NCI-H146 treated with DMSO at 0.1 percent for 48 hours (cell line): ENCODE measurements at regions not wholly inside any gene's neighbourhood (a gene's known extent, or its start where the extent isn't known, plus 50 kb on each side); places are given as distances from the start of the nearest gene placed in this dataset.
A peak's percentile ranks its signal among the peaks of the same experiment; 100 is the strongest.

Experiments used
- DNase-seq: peaks from one replicate; lab custom pipeline; 2025; ENCODE audit not compliant: unreplicated experiment; lab: John Stamatoyannopoulos, UW

DNA sequence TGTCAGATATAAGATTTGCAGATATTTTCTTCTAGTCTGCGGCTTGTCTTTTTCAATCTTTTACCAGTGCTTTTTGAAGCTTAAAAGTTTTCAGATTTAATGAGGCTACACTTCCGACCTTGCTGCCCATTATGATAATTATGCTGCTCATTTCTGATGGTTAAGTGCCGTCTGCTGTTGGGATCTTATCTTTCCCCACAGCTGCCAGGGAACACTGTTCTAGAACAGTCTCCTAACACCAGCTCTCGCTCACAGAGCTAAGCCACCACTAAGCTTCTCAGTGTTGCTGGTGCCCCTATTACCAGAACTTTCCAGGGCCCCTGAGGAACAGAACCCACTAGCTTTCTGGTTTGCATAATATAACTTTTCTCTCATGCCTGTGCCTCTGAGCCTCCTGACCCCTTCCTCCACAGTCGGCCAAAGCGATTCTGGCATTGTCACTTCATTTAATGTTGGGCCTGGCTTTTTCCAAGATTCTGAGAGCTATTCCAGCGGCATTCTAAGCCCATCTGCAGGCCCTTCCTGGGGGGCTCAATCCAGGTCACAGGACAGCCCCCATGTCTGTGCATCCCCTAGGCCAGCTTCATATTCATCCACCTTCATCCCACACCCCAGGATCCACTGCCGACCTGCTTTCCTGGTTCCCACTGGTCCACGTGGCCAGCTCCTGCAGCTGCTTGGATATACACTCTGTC is 237.0 kb downstream of the PTPRU start:
- DNase-seq = no peak

DNA sequence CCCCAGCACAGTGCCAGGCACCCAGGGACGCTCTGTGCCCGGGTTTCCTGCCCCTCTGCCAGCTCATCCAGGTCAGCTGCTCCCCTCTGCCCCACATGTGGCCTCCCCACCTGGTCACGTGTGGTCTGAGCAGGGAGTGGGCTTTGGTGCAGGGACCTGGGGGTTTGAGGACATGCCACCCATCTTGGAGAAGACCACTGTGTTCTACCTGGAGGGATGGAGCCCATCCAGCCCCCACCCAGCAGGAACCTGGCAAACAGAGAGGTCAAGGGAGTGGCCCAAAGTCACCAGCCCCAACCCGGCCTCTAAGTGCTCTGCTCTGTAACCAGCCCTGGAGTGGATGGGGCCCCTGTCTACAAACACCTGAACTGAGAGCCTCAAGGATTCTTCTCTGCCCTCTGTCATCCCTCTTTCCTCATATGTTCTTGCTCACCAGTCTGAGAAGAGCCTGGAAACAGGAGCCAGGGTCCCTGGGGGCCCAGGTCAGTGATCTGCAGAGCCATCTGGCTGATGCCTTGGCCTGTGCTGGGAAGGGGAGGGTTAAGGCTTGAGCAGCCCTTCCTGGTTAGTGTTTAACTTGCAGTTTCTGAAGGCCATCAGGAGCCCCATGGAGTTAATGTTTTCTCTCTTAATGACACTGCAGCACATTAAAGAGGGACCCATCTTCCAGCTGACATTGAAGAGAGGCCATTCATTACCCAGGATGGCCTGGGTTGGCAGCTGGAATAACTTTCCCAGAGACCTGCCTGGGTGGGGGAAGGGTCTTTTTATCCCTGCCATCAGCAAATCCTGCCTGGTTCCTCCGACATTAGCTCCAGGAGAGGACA is 235.4 kb downstream of the PTPRU start:
- peak; percentile 48 for DNase-seq

DNA sequence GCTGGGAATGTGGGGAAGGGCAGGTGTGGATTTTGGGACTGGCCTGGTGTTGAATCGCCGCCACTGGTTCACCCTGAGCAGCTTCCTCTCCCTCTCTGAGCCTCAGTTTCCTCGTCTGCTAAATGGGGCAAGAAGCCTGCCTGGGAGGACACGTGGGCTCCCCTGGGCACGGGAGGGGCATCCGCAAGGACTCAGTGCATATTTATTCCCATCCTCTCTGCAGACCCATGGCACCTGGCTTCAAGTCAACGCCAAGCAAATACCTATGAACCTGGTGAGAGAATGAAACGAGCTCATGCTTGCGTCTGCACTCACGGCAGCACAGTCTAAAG is 234.4 kb downstream of the PTPRU start:
- DNase-seq = no peak

DNA sequence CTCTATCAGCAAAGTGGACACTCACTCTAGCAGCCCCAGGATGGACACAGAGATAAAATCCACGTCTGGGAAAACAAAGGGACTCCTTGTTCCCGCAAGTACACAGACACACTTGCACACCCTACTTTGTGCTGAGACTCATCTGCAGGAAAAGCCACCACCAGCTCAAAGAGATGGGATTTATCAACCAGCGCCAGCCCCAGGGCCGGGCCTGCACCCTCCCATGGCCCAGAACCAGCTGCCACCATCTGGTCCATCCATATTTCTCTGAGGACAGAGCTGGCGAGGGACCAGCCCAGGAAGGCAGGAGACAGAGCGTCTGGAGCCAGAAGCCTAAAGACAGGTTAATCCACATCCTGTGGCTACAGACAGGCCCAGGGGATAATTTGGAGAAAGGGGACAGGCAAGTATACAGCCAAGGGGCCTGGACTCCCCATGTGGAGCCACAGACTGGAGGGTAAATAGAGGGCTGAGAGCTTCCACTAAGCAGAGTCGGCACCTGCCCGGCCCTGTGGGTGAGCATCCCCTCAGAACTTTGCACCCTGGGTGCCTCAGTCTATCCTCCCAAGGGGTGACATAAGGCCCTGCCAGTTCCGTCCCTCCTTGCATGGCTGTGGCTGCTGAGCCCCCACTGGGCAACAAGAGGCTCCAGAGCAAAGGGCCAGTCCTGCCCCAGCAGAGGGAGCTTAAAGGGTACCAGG is 233.9 kb downstream of the PTPRU start:
- DNase-seq = no peak

DNA sequence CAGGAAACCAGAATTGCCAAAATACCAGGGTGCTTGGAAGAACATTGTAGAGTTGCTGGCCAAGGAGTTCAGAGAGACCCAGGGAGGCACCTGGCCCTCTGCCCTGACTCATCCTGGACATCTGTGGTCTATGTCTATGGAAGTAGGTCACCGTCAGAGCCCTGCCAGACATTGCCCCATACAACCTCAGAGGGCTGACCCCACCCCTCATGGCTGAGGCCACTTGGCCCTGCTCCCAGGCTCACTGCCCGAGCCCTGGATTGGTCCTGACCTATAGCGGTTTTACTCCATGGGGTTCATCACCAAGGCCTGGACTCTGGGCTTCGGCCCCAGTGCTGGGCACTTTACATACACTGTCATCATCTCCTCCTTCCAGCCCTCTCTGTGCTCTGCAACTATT is 233.1 kb downstream of the PTPRU start:
- no peak for DNase-seq

DNA sequence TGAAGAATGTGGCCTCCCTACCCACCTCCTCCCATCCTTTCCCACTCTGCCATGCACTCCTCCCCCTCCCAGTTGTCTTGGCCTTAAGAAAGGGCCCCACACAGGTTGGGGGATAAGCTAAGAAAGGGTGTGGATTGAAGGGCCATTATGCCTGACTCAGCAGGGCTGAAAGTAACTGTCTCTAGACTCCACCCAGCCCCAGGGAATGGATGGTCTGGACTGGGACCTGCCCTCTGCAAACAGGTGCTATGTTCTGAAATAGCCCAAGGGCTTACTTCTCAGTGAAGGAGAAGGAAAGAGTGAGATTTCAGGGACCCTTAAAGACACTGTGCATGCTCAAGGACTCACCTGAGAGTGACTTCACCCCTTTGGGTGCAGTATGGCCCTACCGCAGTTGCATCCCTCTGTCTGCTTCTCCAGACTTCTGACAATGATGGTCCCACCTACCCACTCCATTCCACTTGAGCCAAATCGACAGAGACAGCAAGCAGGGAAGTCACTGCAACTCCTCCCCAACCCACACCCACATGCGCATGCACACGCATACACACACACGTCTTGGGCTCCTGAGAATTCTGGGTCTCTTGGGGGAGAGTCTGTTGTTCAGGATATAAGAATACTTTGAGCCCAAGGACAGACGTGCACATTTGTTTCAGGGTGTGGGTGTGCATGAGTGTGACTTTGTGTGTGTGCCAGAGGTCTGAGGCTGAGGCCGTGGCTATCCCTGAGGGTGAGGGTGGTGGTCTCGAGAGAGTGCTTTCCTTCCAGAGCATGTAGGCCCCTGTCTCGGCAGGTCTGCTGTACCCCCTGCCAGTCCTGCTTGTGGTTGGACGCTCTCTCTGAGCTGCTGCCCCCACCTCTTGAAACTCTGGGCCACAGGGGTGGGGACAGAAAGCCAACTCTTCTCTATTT is 231.9 kb downstream of the PTPRU start:
- no peak for DNase-seq

DNA sequence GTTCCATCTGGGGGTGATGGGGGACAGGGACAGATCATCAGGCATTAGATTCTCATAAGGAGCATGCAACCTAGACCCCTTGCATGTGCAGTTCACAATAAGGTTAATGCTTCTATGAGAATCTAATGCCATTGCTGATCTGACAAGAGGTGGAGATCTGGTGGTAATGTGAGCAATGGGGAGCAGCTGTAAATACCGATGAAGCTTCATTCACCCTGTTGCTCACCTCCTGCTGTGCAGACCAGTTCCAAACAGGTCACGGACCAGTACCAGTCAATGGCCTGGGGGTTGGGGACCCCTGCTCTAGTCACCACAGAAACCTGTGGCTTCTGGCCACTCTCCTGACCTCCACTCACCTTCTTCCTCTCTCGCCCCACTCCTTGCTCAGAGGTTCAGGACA is 229.9 kb downstream of the PTPRU start:
- DNase-seq = no peak

DNA sequence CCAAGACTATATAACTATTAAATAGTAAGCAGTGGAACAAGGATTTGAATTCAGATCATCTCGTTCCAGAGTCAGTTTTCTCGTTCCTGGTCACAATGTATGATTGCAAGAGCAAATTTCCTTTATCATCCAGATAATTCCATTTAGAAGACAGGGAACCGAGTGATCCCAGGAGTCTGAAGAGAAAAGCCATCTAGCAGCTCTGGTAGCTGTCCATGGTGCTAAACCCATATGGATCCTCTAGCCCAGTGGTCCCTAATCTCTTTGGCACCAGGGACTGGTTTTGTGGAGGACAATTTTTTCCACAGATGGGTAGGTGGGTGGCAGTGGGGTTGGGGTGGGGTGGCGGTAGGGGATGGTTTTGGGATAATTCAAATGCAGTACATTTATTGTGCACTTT is 229.4 kb downstream of the PTPRU start:
- no peak for DNase-seq

DNA sequence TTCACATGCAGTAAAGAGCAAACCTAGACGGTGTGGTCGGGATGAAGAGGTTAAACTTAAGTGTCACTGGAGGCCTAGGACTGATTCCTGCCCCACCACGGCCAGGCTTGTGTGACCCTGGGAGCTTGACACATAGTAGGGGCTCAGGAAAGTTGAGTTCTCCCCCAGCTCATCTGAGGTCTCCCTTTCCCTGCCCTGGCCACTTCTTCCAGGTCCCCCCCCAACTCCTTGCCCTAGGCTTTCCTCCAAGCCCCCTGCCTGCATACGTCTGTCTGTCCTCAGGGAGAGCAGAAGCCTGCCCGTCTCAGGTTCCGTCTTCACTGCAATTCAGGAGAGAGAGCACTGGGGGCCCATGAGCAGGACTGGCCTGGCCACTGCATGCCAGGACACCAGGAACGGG is 225.8 kb downstream of the PTPRU start:
- no peak for DNase-seq

DNA sequence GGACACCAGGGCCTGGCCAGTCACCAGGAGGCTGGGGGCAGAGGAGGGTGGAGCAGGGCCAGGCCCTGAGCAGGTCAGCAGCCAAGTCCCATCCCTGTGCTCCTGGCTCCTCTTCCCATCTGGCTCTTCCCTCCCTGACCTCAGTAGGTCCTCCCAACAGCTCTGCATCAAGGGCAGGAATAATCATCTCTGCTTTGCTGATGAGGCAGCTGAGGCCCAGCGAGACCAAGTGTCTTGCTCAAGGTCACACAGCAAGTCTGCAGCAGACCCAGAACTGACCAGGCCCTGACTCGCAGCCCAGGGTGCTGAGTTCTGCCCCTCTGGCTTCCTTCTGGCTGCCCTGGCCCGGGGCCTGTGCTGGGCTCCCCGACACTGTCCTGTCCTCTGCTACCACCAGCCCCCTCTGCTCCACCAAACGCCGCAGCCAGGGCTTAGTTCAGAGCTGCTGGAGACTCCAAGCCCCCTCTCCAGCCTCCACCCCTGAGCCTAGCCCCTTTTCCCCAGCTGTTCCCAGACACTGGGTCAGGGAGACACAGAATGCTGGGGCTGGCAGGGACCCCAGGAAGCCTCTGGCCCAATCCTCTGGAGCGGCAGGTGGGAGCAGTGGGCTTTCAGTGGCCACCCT is 224.9 kb downstream of the PTPRU start:
- no peak for DNase-seq

DNA sequence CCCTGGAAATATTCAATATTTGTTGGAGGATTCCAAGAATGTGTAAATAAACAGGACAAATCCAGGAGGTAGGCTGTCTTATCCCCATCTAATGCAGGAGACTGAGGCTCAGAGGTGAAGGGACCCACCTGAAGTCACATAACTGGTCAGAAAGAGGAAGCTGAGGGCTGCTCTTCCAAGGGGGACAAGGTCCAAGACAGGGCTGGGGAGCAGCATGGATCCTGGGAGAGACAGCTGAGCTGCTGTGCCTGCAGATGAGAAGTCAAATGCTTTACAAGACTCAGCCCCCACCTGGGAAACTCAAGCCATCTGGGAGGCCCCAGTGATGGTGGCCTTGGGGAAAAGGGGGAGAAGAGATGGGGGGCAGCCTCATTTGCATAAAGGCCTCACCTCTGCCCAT is 224.4 kb downstream of the PTPRU start:
- DNase-seq = no peak

DNA sequence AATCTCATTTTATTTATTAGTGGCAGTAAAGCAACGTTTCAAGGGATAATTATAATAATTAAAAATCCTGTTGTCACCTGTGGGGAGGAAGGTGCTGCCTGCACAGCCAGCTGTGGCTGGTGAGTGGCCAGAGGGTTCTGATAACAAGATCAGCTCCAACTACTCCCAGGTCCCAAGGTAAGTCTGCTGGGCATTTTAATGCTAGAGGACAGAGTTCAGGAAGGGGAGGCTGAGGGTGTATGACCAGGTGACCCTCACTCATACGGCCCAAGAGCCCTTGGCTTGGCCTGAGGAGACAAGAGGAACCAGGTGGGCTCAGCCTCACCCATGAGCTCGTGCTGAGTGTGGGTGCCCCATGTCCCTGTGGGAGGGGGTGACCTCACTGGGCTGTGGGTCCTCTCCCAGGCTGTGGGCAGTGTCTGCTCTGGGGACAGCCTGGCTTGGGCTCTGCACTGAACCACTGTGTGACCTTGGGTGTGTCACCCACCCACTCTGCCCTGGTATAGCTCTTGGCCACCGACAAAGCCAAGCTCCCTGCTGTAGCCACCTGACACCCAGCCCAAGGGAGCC is 223.8 kb downstream of the PTPRU start:
- DNase-seq = no peak

DNA sequence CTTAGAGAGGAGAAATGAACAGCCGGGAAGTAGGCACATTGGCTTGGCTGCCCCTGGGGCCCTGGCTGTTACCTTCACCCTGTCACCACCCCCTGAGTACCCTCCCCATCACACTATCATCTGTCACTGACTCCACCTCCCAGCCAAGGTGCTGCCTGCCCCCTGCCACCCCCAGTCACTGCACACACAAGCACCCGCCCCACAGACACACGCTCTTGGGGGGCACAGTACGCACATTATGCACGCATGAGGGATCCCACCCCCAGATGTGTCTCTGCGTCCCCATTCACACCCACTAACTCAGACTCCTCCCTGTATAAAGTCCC is 223.3 kb downstream of the PTPRU start:
- no peak for DNase-seq

DNA sequence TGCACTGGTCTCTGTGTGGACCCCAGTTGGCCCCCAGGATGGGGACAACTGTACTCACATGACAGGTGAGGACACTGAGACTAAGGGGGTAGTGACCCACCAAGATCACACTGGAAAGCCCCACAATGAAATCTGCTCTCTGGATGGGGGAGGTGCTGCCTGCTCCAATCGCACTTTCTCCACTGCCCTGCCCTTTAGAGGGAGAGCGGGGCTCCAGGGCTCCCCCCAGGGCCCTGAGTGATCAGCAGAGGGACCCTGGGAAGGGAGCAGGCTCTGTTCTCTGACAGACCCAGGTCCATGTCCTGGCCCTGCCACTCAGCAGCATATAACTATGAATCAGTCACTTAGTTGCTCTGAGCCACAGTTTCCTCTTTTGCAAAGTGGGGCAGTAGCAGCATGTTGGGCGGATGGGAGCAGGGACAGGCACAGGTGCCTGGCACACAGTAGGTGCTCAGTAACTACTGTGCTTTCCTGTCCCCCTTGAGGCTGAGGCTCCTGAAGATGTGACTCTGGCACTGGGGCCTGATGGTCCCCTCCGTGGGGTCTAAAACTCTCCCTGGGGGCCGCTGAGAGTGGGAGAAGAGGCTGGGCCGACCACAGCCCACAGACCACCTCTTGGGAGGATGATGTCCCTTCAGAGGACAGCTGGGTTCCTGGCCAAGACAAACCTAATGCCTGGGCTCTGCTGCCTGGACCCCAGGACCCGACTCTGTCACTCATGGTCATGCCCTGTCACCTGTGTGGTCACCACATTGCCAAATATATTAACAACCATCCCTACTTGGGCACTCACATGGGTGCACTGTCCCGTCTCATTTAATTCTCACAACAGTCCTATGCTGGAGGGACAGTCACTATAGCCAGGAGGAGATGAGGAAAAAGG is 222.7 kb downstream of the PTPRU start:
- no peak for DNase-seq

DNA sequence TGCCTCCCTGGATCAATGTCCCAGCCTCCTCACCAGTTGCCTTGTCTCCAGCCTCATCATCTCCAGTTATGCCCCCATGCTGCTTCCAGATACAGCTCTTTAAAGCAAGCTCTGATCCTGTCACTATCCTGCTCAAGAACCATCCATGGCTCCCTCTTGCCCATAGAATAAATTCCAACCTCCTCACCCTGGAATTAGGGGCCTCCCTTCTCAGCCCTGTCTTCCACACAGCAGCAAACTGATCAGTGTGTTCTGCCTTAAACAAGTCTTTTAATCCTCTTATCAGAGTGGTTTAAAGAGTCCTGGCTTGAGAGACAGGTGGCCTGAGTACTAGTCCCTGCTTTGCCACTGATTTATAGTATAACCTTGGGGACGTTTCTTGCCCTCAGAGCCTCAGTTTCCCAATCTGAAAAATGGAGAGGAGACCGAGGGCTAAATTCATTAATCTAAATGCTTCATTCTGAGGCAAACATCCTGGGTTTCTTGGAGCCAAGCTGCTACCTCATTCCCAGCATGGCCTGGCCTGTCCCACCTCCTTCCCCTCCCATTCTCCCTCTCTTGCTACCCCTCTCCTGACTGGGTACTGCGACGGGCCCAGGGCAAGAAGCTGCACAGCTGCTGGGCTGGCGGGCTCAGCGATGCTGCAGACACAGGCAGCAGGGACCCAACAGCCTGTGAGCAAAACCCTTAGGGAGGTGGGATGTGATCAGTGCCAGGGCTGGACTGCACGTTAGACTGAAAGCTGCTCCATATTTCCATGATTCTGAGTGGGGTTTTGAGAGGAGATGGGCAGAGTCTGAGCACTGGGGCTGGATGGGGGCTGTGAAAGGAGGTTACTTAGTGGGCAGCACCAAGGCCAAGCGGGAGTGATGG is 221.4 kb downstream of the PTPRU start:
- no peak for DNase-seq

DNA sequence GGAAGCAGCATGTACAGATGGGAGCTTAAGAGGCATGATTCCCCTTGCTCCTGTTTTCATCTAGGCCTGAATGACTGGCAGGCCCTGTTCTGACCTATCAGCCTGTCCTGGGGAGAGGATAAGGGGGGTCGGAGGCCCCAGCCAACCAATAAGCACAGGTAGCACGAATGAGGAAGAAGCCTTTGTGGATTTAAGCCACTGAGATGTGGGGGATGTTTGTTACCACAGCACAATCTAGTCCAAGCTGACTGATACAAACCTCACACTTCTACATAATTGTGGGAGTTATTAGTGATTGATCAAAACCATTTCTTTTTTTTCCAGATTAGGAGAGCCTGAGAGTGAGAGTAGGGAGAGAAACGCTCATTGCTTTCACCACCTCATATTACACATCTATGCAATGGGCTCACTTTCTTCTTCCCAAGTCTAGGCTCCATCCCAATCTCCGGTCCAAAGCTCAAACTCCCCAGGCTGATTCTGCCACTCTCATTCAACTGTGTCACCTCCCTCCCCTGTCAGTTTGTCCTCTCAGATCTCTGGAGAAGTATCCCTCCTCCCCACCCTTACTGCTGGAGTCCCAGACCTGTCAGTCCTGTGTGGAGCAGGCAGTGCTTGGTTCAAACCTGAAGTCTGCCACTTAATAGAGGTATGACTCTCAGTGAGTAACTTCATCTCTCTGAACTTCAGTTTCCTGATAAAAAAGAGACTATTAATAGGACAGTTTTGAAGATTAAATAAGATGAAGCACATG is 220.5 kb downstream of the PTPRU start:
- no peak for DNase-seq

DNA sequence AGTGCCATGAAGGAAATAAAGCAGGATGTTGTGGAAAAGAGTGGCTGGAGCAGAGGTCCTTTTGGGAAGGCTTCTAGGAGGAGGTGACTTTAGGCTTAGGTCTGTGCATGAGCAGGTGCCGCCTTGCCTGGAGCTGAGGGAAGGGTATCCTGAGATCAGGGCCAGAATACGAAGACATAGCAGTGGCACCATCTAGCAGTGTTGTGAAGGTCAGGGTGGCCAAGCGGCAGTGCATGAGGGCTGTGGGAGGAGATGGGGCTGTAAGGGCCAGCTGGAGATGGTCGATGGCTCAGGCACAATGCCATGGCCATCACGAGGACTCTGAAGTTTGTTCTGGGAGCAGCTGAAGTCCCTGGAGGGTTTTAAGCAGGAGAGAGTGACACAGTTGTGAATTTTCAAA is 219.5 kb downstream of the PTPRU start:
- DNase-seq = no peak
